ENCODE measurements at regions not wholly inside any gene's neighbourhood (a gene's known extent, or its start where the extent isn't known, plus 50 kb on each side); places are given as distances from the start of the nearest gene placed in this dataset.

- TF ChIP-seq CTCF (IDR thresholded peaks at IDR 0.05) (no peak), POLR2A (IDR thresholded peaks at IDR 0.05) (no peak)
Measured at GRCh38 chr11:112810951-112811350, 150.3 kb upstream of the NCAM1 start.
